Ectodermal cell (in vitro differentiated cells): ENCODE measurements at regions not wholly inside any gene's neighbourhood (a gene's known extent, or its start where the extent isn't known, plus 50 kb on each side); places are given as distances from the start of the nearest gene placed in this dataset.

Experiments
- H3K27ac ChIP-seq: 2 replicates; pipeline ENCODE4 v1.7.0; 2013; ENCODE audit warnings: mild to moderate bottlenecking, low read depth, low read length; ENCODE audit not compliant: insufficient read depth, poor library complexity, severe bottlenecking
- H3K27me3 ChIP-seq: 2 replicates; pipeline ENCODE4 v1.7.0; 2013; ENCODE audit warnings: mild to moderate bottlenecking, low read length; ENCODE audit not compliant: insufficient read depth, control insufficient read depth, poor library complexity, severe bottlenecking
- H3K36me3 ChIP-seq: one replicate; pipeline ENCODE4 v1.7.0; 2013; ENCODE audit warnings: low read length; ENCODE audit not compliant: control insufficient read depth, insufficient read depth
- H3K4me1 ChIP-seq: one replicate; pipeline ENCODE4 v1.7.0; 2013; ENCODE audit warnings: low read length; ENCODE audit not compliant: control insufficient read depth, insufficient read depth
- H3K4me3 ChIP-seq: 2 replicates; pipeline ENCODE4 v1.7.0; 2013; ENCODE audit warnings: low read depth, low read length, control low read depth; ENCODE audit not compliant: insufficient read depth
- H3K9me3 ChIP-seq: 2 replicates; pipeline ENCODE4 v1.7.0; 2013; ENCODE audit warnings: mild to moderate bottlenecking, low read length, moderate library complexity; ENCODE audit not compliant: control insufficient read depth
- WGBS, 2 experiments: methylation state at CpG; one replicate each; pipeline ENCODE4 v1.1.7; 2013; ENCODE audit warnings: missing lambda C conversion rate in 2 of 2; 5-methylcytosine and 5-hydroxymethylcytosine counted together

DNA sequence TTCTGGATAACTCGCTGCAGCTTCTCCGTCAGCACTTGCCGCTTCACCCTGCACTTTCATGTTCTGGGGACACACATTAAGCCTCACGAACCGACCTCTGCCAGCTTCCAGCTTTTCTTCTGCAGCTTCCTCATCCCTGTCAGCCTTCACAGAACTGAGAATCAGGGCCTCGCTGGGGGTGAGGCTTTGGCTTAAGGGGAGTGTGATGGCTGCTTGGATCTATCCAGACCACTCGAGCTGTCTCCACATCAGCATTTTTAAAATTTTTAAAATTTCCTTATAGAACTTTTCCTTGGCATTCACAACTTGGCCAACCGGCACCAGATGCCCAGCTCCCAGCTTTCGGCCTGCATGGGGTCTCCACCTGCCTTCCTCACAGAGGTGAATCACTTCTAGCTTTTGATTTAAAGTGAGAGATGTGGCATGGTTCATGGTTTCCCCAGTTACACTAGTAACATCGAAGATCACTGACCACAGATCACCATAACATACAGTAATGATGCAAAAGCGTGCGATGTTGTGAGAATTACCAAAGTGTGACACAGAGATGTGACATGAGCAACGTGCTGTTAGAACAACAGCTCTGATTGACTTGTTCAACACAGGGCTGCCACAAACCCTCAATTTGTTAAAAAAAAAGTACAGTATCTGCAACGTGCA is 139.1 kb upstream of the C14orf180 start:
- Histone ChIP-seq H3K4me1 (peaks cover 38% of the 10 kb centered on the region), H3K27me3 (no peaks in the 10 kb centered on the region), H3K27ac (no peak overlapping the region), H3K9me3 (no peaks in the 10 kb centered on the region), H3K4me3 (no peak overlapping the region), H3K36me3 (no peaks in the 10 kb centered on the region)
- 91 to 95% methylated on average over 14 of the region's 14 CpGs for WGBS, 2 experiments

- no peaks in the 10 kb centered on the region for H3K27me3 ChIP-seq
- H3K9me3 ChIP-seq = no peaks in the 10 kb centered on the region
- H3K4me3 ChIP-seq = no peak overlapping the region
- peaks cover 29% of the 10 kb centered on the region for H3K4me1 ChIP-seq
- no peak overlapping the region for H3K27ac ChIP-seq
- no peaks in the 10 kb centered on the region for H3K36me3 ChIP-seq
- WGBS, 2 experiments = 93% methylated on average over 21 of the region's 21 CpGs
Observed at GRCh38 chr14:104441275-104442106, 138.1 kb upstream of the C14orf180 start.

GRCh38 chr14:104442107-104442551 is 137.4 kb upstream of the C14orf180 start:
- no peak overlapping the region for H3K4me3 ChIP-seq
- peaks cover 23% of the 10 kb centered on the region for H3K4me1 ChIP-seq
- H3K27me3 ChIP-seq = no peaks in the 10 kb centered on the region
- no peaks in the 10 kb centered on the region for H3K9me3 ChIP-seq
- 87 to 89% methylated on average over 19 of the region's 19 CpGs for WGBS, 2 experiments
- H3K36me3 ChIP-seq = no peaks in the 10 kb centered on the region
- no peak overlapping the region for H3K27ac ChIP-seq

DNA sequence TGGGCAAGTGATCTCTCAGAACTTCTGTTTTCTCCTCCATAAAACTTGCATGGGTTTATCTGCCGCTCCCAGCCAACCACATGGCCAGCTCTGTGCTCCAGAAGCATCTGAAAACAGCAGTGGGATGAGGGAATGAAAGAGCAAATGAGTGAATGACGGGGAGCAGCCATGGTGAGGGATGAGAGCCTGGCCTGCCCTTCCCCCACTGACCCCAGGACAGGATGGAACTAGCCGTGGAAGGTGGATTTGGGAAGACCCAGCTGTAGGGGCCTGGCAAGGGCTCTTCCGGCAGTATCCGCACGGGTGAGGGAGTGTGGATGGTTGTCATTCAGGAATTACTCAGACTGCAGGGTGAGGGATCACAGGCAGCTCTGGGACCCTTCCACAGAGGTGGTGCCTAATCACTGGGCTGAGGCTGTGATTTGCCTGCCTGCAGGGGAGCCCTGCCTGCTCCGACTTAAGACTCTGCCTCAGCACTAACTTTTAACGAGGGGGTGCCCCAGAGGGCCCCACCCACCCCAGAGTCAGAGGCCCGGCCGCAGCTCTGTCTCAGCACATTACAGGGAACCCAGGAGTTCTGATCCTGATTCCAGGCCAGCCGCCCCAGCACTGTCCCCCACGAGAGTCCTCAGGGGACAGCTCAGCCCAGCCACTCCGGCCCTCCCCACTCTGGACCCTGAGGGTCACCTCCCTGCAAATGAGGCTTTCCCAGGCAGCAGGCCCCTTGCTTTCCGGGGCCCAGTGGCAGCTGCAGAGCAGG is 136.8 kb upstream of the C14orf180 start:
- no peaks in the 10 kb centered on the region for H3K9me3 ChIP-seq
- H3K27ac ChIP-seq = no peak overlapping the region
- 73 to 75% methylated on average over 14 of the region's 14 CpGs for whole genome bisulfite sequencing, 2 experiments
- H3K4me1 ChIP-seq = peaks cover 16% of the 10 kb centered on the region
- H3K27me3 ChIP-seq = no peaks in the 10 kb centered on the region
- H3K4me3 ChIP-seq = no peak overlapping the region
- no peaks in the 10 kb centered on the region for H3K36me3 ChIP-seq

- 52% methylated on average over 13 of the region's 13 CpGs for WGBS, 2 experiments
- Histone ChIP-seq H3K4me3 (no peak overlapping the region), H3K27ac (no peak overlapping the region)
Observed at GRCh38 chr14:104443391-104444158, 136.0 kb upstream of the C14orf180 start.

GRCh38 chr14:104444159-104445030 is 135.2 kb upstream of the C14orf180 start:
- whole genome bisulfite sequencing, 2 experiments = 89% methylated on average over 10 of the region's 10 CpGs
- no peaks in the 10 kb centered on the region for H3K9me3 ChIP-seq
- H3K27ac ChIP-seq = no peak overlapping the region
- peaks cover 16% of the 10 kb centered on the region for H3K4me1 ChIP-seq
- H3K4me3 ChIP-seq = no peak overlapping the region
- no peaks in the 10 kb centered on the region for H3K36me3 ChIP-seq
- H3K27me3 ChIP-seq = no peaks in the 10 kb centered on the region

More at GRCh38 chr14:104443391-104444158, 136.0 kb upstream of the C14orf180 start:
- H3K36me3 ChIP-seq = no peaks in the 10 kb centered on the region
- no peaks in the 10 kb centered on the region for H3K9me3 ChIP-seq
- no peaks in the 10 kb centered on the region for H3K27me3 ChIP-seq
- peaks cover 16% of the 10 kb centered on the region for H3K4me1 ChIP-seq

GRCh38 chr14:104445086-104445485 is 134.5 kb upstream of the C14orf180 start:
- Histone ChIP-seq H3K36me3 (no peaks in the 10 kb centered on the region), H3K27me3 (no peaks in the 10 kb centered on the region), H3K9me3 (no peaks in the 10 kb centered on the region), H3K4me3 (no peak overlapping the region), H3K27ac (no peak overlapping the region), H3K4me1 (peaks cover 16% of the 10 kb centered on the region)
- 86 to 93% methylated on average over 2 of the region's 2 CpGs for WGBS, 2 experiments

- H3K27ac ChIP-seq = no peak overlapping the region
- H3K4me1 ChIP-seq = peaks cover 16% of the 10 kb centered on the region
- H3K36me3 ChIP-seq = no peaks in the 10 kb centered on the region
- 86 to 91% methylated on average over 11 of the region's 11 CpGs for WGBS, 2 experiments
- H3K4me3 ChIP-seq = no peak overlapping the region
- H3K27me3 ChIP-seq = no peaks in the 10 kb centered on the region
- H3K9me3 ChIP-seq = no peaks in the 10 kb centered on the region
Observed at GRCh38 chr14:104445832-104446381, 133.7 kb upstream of the C14orf180 start.

- H3K9me3 ChIP-seq = no peaks in the 10 kb centered on the region
- no peak overlapping the region for H3K4me3 ChIP-seq
- H3K27ac ChIP-seq = no peak overlapping the region
- H3K27me3 ChIP-seq = no peaks in the 10 kb centered on the region
- WGBS, 2 experiments = 90 to 92% methylated on average over 6 of the region's 6 CpGs
- H3K4me1 ChIP-seq = peaks cover 16% of the 10 kb centered on the region
- H3K36me3 ChIP-seq = no peaks in the 10 kb centered on the region
Observed at GRCh38 chr14:104446611-104447010, 133.0 kb upstream of the C14orf180 start.
